ENCODE measurements at regions not wholly inside any gene's neighbourhood (a gene's known extent, or its start where the extent isn't known, plus 50 kb on each side); places are given as distances from the start of the nearest gene placed in this dataset.
A peak's percentile ranks its signal among the peaks of the same experiment; 100 is the strongest.

DNA sequence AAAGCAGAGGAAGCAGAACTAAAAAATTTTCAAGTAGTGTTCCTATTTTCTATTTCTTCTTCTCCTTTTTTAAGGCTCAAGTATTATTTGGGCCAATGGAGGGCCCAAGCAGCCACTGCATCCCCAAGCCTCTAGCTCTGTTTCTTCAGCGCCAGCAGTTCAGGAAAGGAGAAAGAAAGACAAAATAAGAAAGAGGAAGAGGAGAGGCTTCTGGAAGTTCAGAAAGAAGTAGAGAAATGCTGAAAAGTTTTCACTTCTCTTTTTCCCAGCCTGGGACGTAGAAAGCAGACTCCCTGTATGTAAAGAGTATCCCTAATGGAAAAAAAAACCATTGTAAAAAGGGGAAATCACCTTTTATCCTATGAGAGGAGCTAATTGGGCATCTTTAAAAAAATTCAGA, 165.5 kb upstream of the KLF12 start:
- Histone ChIP-seq H3K4me3 (replicated peaks in 1 of 4; ENCODE audit: control extremely low read depth in 1 of 4, insufficient read depth in 1 of 4, low read depth in 3 of 4, low read length in 4 of 4) (no peak overlapping the region), H3K4me1 (ENCODE audit: control insufficient read depth, extremely low read depth, insufficient read depth, low read length) (no peaks in the 10 kb centered on the region), H3K27me3 (ENCODE audit: control insufficient read depth, insufficient read depth, low read length) (no peaks in the 10 kb centered on the region), H4K20me1 (ENCODE audit: control insufficient read depth, extremely low read depth, insufficient read depth, low read length) (no peaks in the 10 kb centered on the region), H3K9ac (ENCODE audit: insufficient read depth, low read length) (no peak overlapping the region), H3K36me3 (ENCODE audit: control insufficient read depth, insufficient read depth, low read length) (no peaks in the 10 kb centered on the region), H3K27ac (ENCODE audit: insufficient read depth, low read length) (no peak overlapping the region), H3K9me3 (ENCODE audit: control insufficient read depth, insufficient read depth, low read depth, low read length) (no peaks in the 10 kb centered on the region), H3K4me2 (ENCODE audit: extremely low read depth, insufficient read depth, low read length) (no peak overlapping the region), H3K79me2 (ENCODE audit: control insufficient read depth, insufficient read depth, low read length) (no peaks in the 10 kb centered on the region), H2AFZ (ENCODE audit: low read length) (no peak overlapping the region)
- TF ChIP-seq EZH2 (IDR thresholded peaks at IDR 0.05; ENCODE audit: low read length, missing control alignments): no peak
- TF ChIP-seq, protein P1, sequence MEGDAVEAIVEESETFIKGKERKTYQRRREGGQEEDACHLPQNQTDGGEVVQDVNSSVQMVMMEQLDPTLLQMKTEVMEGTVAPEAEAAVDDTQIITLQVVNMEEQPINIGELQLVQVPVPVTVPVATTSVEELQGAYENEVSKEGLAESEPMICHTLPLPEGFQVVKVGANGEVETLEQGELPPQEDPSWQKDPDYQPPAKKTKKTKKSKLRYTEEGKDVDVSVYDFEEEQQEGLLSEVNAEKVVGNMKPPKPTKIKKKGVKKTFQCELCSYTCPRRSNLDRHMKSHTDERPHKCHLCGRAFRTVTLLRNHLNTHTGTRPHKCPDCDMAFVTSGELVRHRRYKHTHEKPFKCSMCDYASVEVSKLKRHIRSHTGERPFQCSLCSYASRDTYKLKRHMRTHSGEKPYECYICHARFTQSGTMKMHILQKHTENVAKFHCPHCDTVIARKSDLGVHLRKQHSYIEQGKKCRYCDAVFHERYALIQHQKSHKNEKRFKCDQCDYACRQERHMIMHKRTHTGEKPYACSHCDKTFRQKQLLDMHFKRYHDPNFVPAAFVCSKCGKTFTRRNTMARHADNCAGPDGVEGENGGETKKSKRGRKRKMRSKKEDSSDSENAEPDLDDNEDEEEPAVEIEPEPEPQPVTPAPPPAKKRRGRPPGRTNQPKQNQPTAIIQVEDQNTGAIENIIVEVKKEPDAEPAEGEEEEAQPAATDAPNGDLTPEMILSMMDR (conservative IDR thresholded peaks at IDR 0.05 in 1 of 2, IDR thresholded peaks at IDR 0.05 in 1 of 2; ENCODE audit: low read depth in 1 of 2, low read length in 2 of 2): no peak
- DNase-seq (ENCODE audit: low read depth in 2 of 2): no peak

DNA sequence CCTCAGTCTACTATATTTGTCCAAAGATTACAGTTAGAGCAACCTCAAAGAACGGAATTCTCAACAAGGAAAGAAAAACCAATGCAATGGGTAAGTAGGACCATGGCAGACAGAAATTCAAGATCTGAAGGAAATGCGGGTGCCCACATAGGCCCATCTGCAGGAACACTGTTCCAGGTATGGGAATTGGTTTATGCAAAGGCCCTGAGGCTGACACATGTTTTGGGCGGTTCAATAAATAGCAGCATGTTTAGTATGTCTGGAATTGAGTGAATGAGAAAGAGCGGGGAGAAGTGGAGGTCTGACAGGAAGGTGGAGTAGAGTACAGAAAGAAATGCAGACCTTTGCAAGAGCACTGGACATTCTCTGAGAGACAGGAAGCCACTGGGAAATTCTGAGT, 164.7 kb upstream of the KLF12 start:
- Histone ChIP-seq H3K27ac (ENCODE audit: insufficient read depth, low read length) (no peak overlapping the region), H3K36me3 (ENCODE audit: control insufficient read depth, insufficient read depth, low read length) (no peaks in the 10 kb centered on the region), H3K27me3 (ENCODE audit: control insufficient read depth, insufficient read depth, low read length) (no peaks in the 10 kb centered on the region), H3K79me2 (ENCODE audit: control insufficient read depth, insufficient read depth, low read length) (no peaks in the 10 kb centered on the region), H2AFZ (ENCODE audit: low read length) (no peak overlapping the region), H4K20me1 (ENCODE audit: control insufficient read depth, extremely low read depth, insufficient read depth, low read length) (no peaks in the 10 kb centered on the region), H3K9me3 (ENCODE audit: control insufficient read depth, insufficient read depth, low read depth, low read length) (no peaks in the 10 kb centered on the region), H3K4me1 (ENCODE audit: control insufficient read depth, extremely low read depth, insufficient read depth, low read length) (no peaks in the 10 kb centered on the region), H3K4me2 (ENCODE audit: extremely low read depth, insufficient read depth, low read length) (no peak overlapping the region), H3K4me3 (replicated peaks in 1 of 4; ENCODE audit: control extremely low read depth in 1 of 4, insufficient read depth in 1 of 4, low read depth in 3 of 4, low read length in 4 of 4) (no peak overlapping the region), H3K9ac (ENCODE audit: insufficient read depth, low read length) (no peak overlapping the region)
- DNase-seq (ENCODE audit: low read depth in 2 of 2): no peak
- TF ChIP-seq EZH2 (IDR thresholded peaks at IDR 0.05; ENCODE audit: low read length, missing control alignments): no peak

DNA sequence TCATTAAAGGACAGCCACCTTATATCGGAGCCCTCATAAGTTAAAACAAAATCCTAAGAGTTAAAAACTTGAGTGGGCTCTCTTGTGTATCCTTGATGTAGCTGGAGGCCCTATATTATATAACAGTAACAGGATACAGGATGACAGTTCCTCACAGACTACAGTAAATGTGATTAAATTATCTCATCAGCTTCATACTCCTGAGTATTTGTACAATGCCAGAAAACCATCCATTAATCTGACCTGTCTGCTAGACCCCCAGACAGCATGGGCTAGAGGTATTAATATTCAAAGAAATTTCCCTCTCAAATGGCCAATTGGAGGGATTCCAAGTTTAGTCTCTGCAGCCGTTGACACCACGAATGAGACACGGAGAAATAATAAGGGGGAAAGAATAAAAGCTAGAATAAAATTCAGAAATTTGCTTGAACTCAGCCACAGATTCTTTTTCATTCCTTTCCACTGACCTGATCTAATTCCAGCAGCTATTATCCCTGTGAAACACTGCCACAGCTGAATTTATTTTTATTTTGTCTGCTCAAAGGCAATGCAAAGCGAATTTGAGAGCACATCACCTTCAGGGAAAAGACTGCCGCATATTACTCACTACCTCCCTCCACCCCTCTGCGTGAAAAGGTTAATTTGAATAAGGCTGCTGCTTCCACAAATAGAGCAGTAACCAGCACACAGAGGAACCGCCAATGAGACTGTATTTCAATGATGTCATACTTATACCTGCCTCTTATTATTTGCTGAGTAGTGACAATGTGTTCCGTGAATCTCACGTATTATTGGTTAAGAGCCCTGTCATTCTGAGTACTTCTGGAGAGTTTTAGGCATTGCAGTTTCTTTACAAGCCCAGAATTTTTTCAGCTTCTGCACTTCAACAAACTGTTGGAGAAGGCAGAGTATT, 155.9 kb upstream of the KLF12 start:
- TF ChIP-seq, protein P1 (conservative IDR thresholded peaks at IDR 0.05 in 1 of 2, IDR thresholded peaks at IDR 0.05 in 1 of 2; ENCODE audit: low read depth in 1 of 2, low read length in 2 of 2): no peak
- no peak for TF ChIP-seq EZH2 (IDR thresholded peaks at IDR 0.05; ENCODE audit: low read length, missing control alignments)
- H4K20me1 ChIP-seq (ENCODE audit: control insufficient read depth, extremely low read depth, insufficient read depth, low read length): no peaks in the 10 kb centered on the region
- peak overlapping the region; percentile 32 for H3K4me2 ChIP-seq (ENCODE audit: extremely low read depth, insufficient read depth, low read length)
- no peaks in the 10 kb centered on the region for H3K79me2 ChIP-seq (ENCODE audit: control insufficient read depth, insufficient read depth, low read length)
- no peak overlapping the region for H3K9ac ChIP-seq (ENCODE audit: insufficient read depth, low read length)
- no peaks in the 10 kb centered on the region for H3K27me3 ChIP-seq (ENCODE audit: control insufficient read depth, insufficient read depth, low read length)
- peaks cover 7% of the 10 kb centered on the region for H3K4me1 ChIP-seq (ENCODE audit: control insufficient read depth, extremely low read depth, insufficient read depth, low read length)
- no peak overlapping the region for H3K27ac ChIP-seq (ENCODE audit: insufficient read depth, low read length)
- no peak overlapping the region for H2AFZ ChIP-seq (ENCODE audit: low read length)
- DNase-seq (ENCODE audit: low read depth in 2 of 2): peak; percentile 77 to 99
- peak overlapping the region in 1 of 4 experiments; percentile 3 for H3K4me3 ChIP-seq (replicated peaks in 1 of 4; ENCODE audit: control extremely low read depth in 1 of 4, insufficient read depth in 1 of 4, low read depth in 3 of 4, low read length in 4 of 4)
- H3K36me3 ChIP-seq (ENCODE audit: control insufficient read depth, insufficient read depth, low read length): no peaks in the 10 kb centered on the region
- no peaks in the 10 kb centered on the region for H3K9me3 ChIP-seq (ENCODE audit: control insufficient read depth, insufficient read depth, low read depth, low read length)

Measured in fibroblast of lung (primary cell).